H9 (cell line): ENCODE measurements at regions not wholly inside any gene's neighbourhood (a gene's known extent, or its start where the extent isn't known, plus 50 kb on each side); places are given as distances from the start of the nearest gene placed in this dataset.

ENCODE experiments used
- DNase-seq: peaks from one replicate; pipeline ENCODE4 v3.0.0-alpha.2; 2017
- H2AFZ ChIP-seq: one replicate; pipeline ENCODE4 v1.6.1; 2013; ENCODE audit warnings: mild to moderate bottlenecking, low read length, control low read depth, moderate library complexity
- H2AK5ac ChIP-seq: 2 replicates; pipeline ENCODE4 v1.6.1; 2013; ENCODE audit warnings: low read length, control low read depth, mixed read lengths; ENCODE audit not compliant: insufficient read length
- H2BK120ac ChIP-seq: one replicate; pipeline ENCODE4 v1.6.1; 2013; ENCODE audit warnings: low read depth, mild to moderate bottlenecking, low read length, control low read depth, inconsistent platforms; ENCODE audit not compliant: poor library complexity, severe bottlenecking
- H2BK12ac ChIP-seq: 2 replicates; pipeline ENCODE4 v1.6.1; 2013; ENCODE audit warnings: low read length, control low read depth, mixed read lengths, low read depth; ENCODE audit not compliant: insufficient read length
- H2BK15ac ChIP-seq: 2 replicates; pipeline ENCODE4 v1.6.1; 2013; ENCODE audit warnings: low read depth, low read length, control low read depth
- H2BK20ac ChIP-seq: one replicate; pipeline ENCODE4 v1.6.1; 2013; ENCODE audit warnings: low read depth, mild to moderate bottlenecking, low read length, control low read depth, inconsistent platforms; ENCODE audit not compliant: poor library complexity, severe bottlenecking
- H2BK5ac ChIP-seq: 2 replicates; pipeline ENCODE4 v1.6.1; 2013; ENCODE audit warnings: low read length, control low read depth, mixed read lengths; ENCODE audit not compliant: insufficient read length
- H3K14ac ChIP-seq: 2 replicates; pipeline ENCODE4 v1.6.1; 2013; ENCODE audit warnings: low read length, control low read depth; ENCODE audit not compliant: insufficient read depth
- H3K18ac ChIP-seq: 2 replicates; pipeline ENCODE4 v1.6.1; 2013; ENCODE audit warnings: low read depth, mild to moderate bottlenecking, mixed read lengths, low read length, control low read depth; ENCODE audit not compliant: insufficient read length
- H3K23ac ChIP-seq: 2 replicates; pipeline ENCODE4 v1.6.1; 2013; ENCODE audit warnings: low read length, control low read depth, mixed read lengths, low read depth; ENCODE audit not compliant: insufficient read length
- H3K23me2 ChIP-seq: 2 replicates; pipeline ENCODE4 v1.6.1; 2013; ENCODE audit warnings: low read depth, mild to moderate bottlenecking, mixed read lengths, low read length, control low read depth; ENCODE audit not compliant: insufficient read length, poor library complexity, severe bottlenecking
- H3K27ac ChIP-seq: 2 replicates; pipeline ENCODE4 v1.5.1; 2013; ENCODE audit warnings: low read length, control low read depth, mixed read lengths, low read depth; ENCODE audit not compliant: insufficient read length
- H3K27me3 ChIP-seq: 2 replicates; pipeline ENCODE4 v1.6.1; 2013; ENCODE audit warnings: low read length, control low read depth, inconsistent platforms; ENCODE audit not compliant: insufficient read depth
- H3K4ac ChIP-seq: 2 replicates; pipeline ENCODE4 v1.6.1; 2013; ENCODE audit warnings: low read depth, mild to moderate bottlenecking, control low read depth, inconsistent platforms, low read length, moderate library complexity
- H3K4me1 ChIP-seq: 2 replicates; pipeline ENCODE4 v1.6.1; 2013; ENCODE audit warnings: low read length, control low read depth, inconsistent platforms; ENCODE audit not compliant: insufficient read depth
- H3K4me2 ChIP-seq: 2 replicates; pipeline ENCODE4 v1.6.1; 2013; ENCODE audit warnings: low read length, control low read depth, mixed read lengths; ENCODE audit not compliant: insufficient read length, insufficient read depth
- H3K56ac ChIP-seq: 2 replicates; pipeline ENCODE4 v1.6.1; 2013; ENCODE audit warnings: low read depth, mild to moderate bottlenecking, mixed read lengths, low read length, control low read depth; ENCODE audit not compliant: insufficient read length
- H3K79me1 ChIP-seq: 2 replicates; pipeline ENCODE4 v1.6.1; 2013; ENCODE audit warnings: low read depth, mild to moderate bottlenecking, moderate library complexity, low read length, control low read depth, inconsistent platforms; ENCODE audit not compliant: insufficient read depth, poor library complexity, severe bottlenecking
- H3K79me2 ChIP-seq: 2 replicates; pipeline ENCODE4 v1.6.1; 2013; ENCODE audit warnings: low read length, control low read depth, inconsistent platforms; ENCODE audit not compliant: insufficient read depth
- H3K9ac ChIP-seq: 2 replicates; pipeline ENCODE4 v1.6.1; 2013; ENCODE audit warnings: low read length, control low read depth, mixed read lengths; ENCODE audit not compliant: insufficient read length; ENCODE audit errors: extremely low read depth
- H3K9me3 ChIP-seq: one replicate; pipeline ENCODE4 v1.6.1; 2013; ENCODE audit warnings: low read depth, low read length, inconsistent platforms; ENCODE audit not compliant: control insufficient read depth
- H3T11ph ChIP-seq: one replicate; pipeline ENCODE4 v1.6.1; 2013; ENCODE audit warnings: mild to moderate bottlenecking, low read length, control low read depth, inconsistent platforms
- H4K20me1 ChIP-seq: one replicate; pipeline ENCODE4 v1.6.1; 2013; ENCODE audit not compliant: control insufficient read depth, insufficient read length, insufficient read depth
- H4K5ac ChIP-seq: 2 replicates; pipeline ENCODE4 v1.6.1; 2013; ENCODE audit warnings: low read depth, mild to moderate bottlenecking, mixed read lengths, low read length, control low read depth; ENCODE audit not compliant: insufficient read length
- H4K8ac ChIP-seq: replicated peaks from 2 replicates; pipeline ENCODE4 v1.6.1; 2013; ENCODE audit warnings: low read length, control low read depth, mixed read lengths, low read depth; ENCODE audit not compliant: insufficient read length
- H4K91ac ChIP-seq: 2 replicates; pipeline ENCODE4 v1.6.1; 2013; ENCODE audit warnings: low read depth, mild to moderate bottlenecking, moderate library complexity, mixed read lengths, low read length, control low read depth; ENCODE audit not compliant: insufficient read length
- H3K27ac Mint-ChIP-seq, 3 experiments: 2 replicates in 2 of 3; 3 replicates in 1 of 3; pipeline ENCODE4 v1.8.0; 2020 to 2021; ENCODE audit warnings: mixed read lengths in 3 of 3, mild to moderate bottlenecking in 1 of 3, moderate library complexity in 1 of 3
- H3K27me3 Mint-ChIP-seq: 2 replicates; pipeline ENCODE4 v1.8.0; 2021; ENCODE audit warnings: low read depth, mild to moderate bottlenecking, moderate library complexity, mixed read lengths
- H3K36me3 Mint-ChIP-seq, 3 experiments: 2 replicates in 2 of 3; 3 replicates in 1 of 3; pipeline ENCODE4 v1.8.0; 2020 to 2021; ENCODE audit warnings: low read depth in 3 of 3, mixed read lengths in 3 of 3; ENCODE audit not compliant: insufficient read depth in 1 of 3
- H3K4me1 Mint-ChIP-seq, 2 experiments: 2 replicates each; pipeline ENCODE4 v1.8.0; 2020; ENCODE audit warnings: mixed read lengths in 2 of 2
- H3K4me3 Mint-ChIP-seq, 2 experiments: 2 replicates in 1 of 2; 3 replicates in 1 of 2; pipeline ENCODE4 v1.8.0; 2020 to 2021; ENCODE audit warnings: mild to moderate bottlenecking in 2 of 2, mixed read lengths in 2 of 2, moderate library complexity in 1 of 2
- H3K9me3 Mint-ChIP-seq, 2 experiments: 2 replicates in 1 of 2; 3 replicates in 1 of 2; pipeline ENCODE4 v1.8.0; 2020; ENCODE audit warnings: mild to moderate bottlenecking in 2 of 2, mixed read lengths in 2 of 2, moderate library complexity in 1 of 2
- WGBS: extraction: QIAGEN DNeasy Blood & Tissue Kit; methylation state at CpG from one replicate; pipeline ENCODE4 v1.1.7; 2013; ENCODE audit warnings: missing lambda C conversion rate, low lambda C conversion rate, mixed read lengths; ENCODE audit not compliant: insufficient read length; ENCODE audit errors: extremely low coverage; 5-methylcytosine and 5-hydroxymethylcytosine counted together
- TF ChIP-seq, protein P1 (sequence below): fragments of 200-600 bp; sonication (generic); conservative IDR thresholded peaks from 3 replicates; pipeline ENCODE4 v1.8.0; 2021; ENCODE audit warnings: antibody characterized with exemption, mild to moderate bottlenecking

DNA sequence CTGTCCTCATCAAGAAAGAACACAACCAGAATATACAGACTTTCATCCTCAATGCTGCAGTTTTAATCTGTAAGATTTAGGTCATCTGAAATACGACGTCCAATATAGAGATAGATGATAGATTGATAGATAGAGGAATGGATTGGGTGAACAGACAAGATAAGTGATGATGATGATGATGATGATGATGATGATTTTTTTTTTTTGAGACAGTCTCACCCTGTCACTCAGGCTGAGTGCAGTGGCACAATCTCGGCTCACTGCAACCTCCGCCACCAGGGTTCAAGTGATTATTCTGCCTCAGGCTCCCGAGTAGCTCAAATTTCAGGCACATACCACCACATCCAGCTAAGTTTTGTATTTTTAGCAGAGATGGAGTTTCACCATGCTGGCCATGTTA lies 56.3 kb upstream of the ADAMTS18 start:
- Histone ChIP-seq H3K4me1 (no peaks in the 10 kb centered on the region), H3K18ac (no peak overlapping the region), H2BK20ac (no peak overlapping the region), H3K27me3 (no peaks in the 10 kb centered on the region), H4K20me1 (no peaks in the 10 kb centered on the region), H3K23ac (no peak overlapping the region), H3K9me3 (no peaks in the 10 kb centered on the region), H3K23me2 (no peaks in the 10 kb centered on the region), H3K27ac (no peak overlapping the region), H2BK15ac (no peak overlapping the region), H3K56ac (no peak overlapping the region), H3K79me2 (no peaks in the 10 kb centered on the region), H3K4me2 (no peak overlapping the region), H3T11ph (no peak overlapping the region), H4K91ac (no peak overlapping the region), H4K8ac (no peak overlapping the region), H3K4ac (no peak overlapping the region), H2BK5ac (no peak overlapping the region), H3K14ac (no peak overlapping the region), H2BK120ac (no peak overlapping the region), H2AFZ (no peak overlapping the region), H2AK5ac (no peak overlapping the region), H2BK12ac (no peak overlapping the region), H4K5ac (no peak overlapping the region), H3K9ac (no peak overlapping the region), H3K79me1 (no peaks in the 10 kb centered on the region)
- no peak overlapping the region for H3K27ac Mint-ChIP-seq
- H3K4me1 Mint-ChIP-seq: no peaks in the 10 kb centered on the region
- no peaks in the 10 kb centered on the region for H3K36me3 Mint-ChIP-seq
- no peak for DNase-seq
- H3K9me3 Mint-ChIP-seq: no peaks in the 10 kb centered on the region; a peak in 1 of 5 replicates
- WGBS: 100% methylated on average over 2 of the region's 5 CpGs
- TF ChIP-seq, protein P1, sequence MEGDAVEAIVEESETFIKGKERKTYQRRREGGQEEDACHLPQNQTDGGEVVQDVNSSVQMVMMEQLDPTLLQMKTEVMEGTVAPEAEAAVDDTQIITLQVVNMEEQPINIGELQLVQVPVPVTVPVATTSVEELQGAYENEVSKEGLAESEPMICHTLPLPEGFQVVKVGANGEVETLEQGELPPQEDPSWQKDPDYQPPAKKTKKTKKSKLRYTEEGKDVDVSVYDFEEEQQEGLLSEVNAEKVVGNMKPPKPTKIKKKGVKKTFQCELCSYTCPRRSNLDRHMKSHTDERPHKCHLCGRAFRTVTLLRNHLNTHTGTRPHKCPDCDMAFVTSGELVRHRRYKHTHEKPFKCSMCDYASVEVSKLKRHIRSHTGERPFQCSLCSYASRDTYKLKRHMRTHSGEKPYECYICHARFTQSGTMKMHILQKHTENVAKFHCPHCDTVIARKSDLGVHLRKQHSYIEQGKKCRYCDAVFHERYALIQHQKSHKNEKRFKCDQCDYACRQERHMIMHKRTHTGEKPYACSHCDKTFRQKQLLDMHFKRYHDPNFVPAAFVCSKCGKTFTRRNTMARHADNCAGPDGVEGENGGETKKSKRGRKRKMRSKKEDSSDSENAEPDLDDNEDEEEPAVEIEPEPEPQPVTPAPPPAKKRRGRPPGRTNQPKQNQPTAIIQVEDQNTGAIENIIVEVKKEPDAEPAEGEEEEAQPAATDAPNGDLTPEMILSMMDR: no peak
- H3K27me3 Mint-ChIP-seq: peaks cover 4% of the 10 kb centered on the region; the same call in 1 of the 2 replicates
- H3K4me3 Mint-ChIP-seq: no peak overlapping the region
